Endodermal cell (in vitro differentiated cells): ENCODE measurements at regions not wholly inside any gene's neighbourhood (a gene's known extent, or its start where the extent isn't known, plus 50 kb on each side); places are given as distances from the start of the nearest gene placed in this dataset.
"Not testable (repeated sequence)": the region's sequence is repeated elsewhere in the genome, so short reads cannot be mapped to it uniquely, and the experiment has no call there.

Experiments used
- DNase-seq: peaks from one replicate; pipeline ENCODE4 v3.0.0-alpha.2; 2017
- H3K27ac ChIP-seq: 2 replicates; pipeline ENCODE4 v1.5.1; 2013; ENCODE audit warnings: mild to moderate bottlenecking, low read depth, low read length, moderate library complexity
- H3K27me3 ChIP-seq: 2 replicates; pipeline ENCODE4 v1.6.1; 2013; ENCODE audit warnings: mild to moderate bottlenecking, low read length, moderate library complexity; ENCODE audit not compliant: insufficient read depth, control insufficient read depth, poor library complexity, severe bottlenecking
- H3K36me3 ChIP-seq: 2 replicates; pipeline ENCODE4 v1.7.0; 2013; ENCODE audit warnings: mild to moderate bottlenecking, low read length, moderate library complexity; ENCODE audit not compliant: control insufficient read depth, insufficient read depth
- H3K4me1 ChIP-seq: one replicate; pipeline ENCODE4 v1.7.0; 2013; ENCODE audit warnings: low read length; ENCODE audit not compliant: control insufficient read depth, insufficient read depth
- H3K4me3 ChIP-seq: 2 replicates; pipeline ENCODE4 v1.5.1; 2013; ENCODE audit warnings: mild to moderate bottlenecking, low read length, moderate library complexity
- H3K9ac ChIP-seq: 2 replicates; pipeline ENCODE4 v1.6.1; 2013; ENCODE audit warnings: mild to moderate bottlenecking, low read length, moderate library complexity; ENCODE audit not compliant: poor library complexity, severe bottlenecking; ENCODE audit errors: extremely low read depth
- H3K9me3 ChIP-seq: 2 replicates; pipeline ENCODE4 v1.6.1; 2013; ENCODE audit warnings: mild to moderate bottlenecking, low read length, moderate library complexity; ENCODE audit not compliant: control insufficient read depth
- H3K27ac Mint-ChIP-seq: 2 replicates; pipeline ENCODE4 v1.8.0; 2020; ENCODE audit warnings: mixed read lengths
- H3K27me3 Mint-ChIP-seq: 2 replicates; pipeline ENCODE4 v1.8.0; 2021; ENCODE audit warnings: mild to moderate bottlenecking, mixed read lengths; ENCODE audit not compliant: insufficient read depth
- H3K36me3 Mint-ChIP-seq: 2 replicates; pipeline ENCODE4 v1.8.0; 2020; ENCODE audit warnings: low read depth, mixed read lengths
- H3K4me1 Mint-ChIP-seq: 2 replicates; pipeline ENCODE4 v1.8.0; 2020; ENCODE audit warnings: mixed read lengths
- H3K4me3 Mint-ChIP-seq: 2 replicates; pipeline ENCODE4 v1.8.0; 2020; ENCODE audit warnings: mild to moderate bottlenecking, moderate library complexity, mixed read lengths
- H3K9me3 Mint-ChIP-seq: 2 replicates; pipeline ENCODE4 v1.8.0; 2020; ENCODE audit warnings: mild to moderate bottlenecking, mixed read lengths
- WGBS, 2 experiments: methylation state at CpG; one replicate each; pipeline versions ENCODE4 v1.1.5 to v1.1.7; 2013; ENCODE audit warnings: missing lambda C conversion rate in 2 of 2, mixed read lengths in 1 of 2; ENCODE audit not compliant: insufficient coverage in 1 of 2, insufficient read length in 1 of 2; 5-methylcytosine and 5-hydroxymethylcytosine counted together

GRCh38 chr9:62871765-62872164 is 1681.9 kb downstream of the SPATA31A7 start:
- H3K4me1 Mint-ChIP-seq, H3K36me3 ChIP-seq, H3K27ac ChIP-seq, H3K9me3 ChIP-seq, H3K9ac ChIP-seq, H3K4me3 Mint-ChIP-seq, H3K4me1 ChIP-seq, H3K36me3 Mint-ChIP-seq, DNase-seq, H3K4me3 ChIP-seq, H3K9me3 Mint-ChIP-seq, H3K27ac Mint-ChIP-seq: not testable (repeated sequence)
- H3K27me3 ChIP-seq, result peaks cover 53% of the 10 kb centered on the region
- 79 to 84% methylated on average over 1 of the region's 1 CpG for WGBS, 2 experiments
- peaks cover 88% of the 10 kb centered on the region for H3K27me3 Mint-ChIP-seq

GRCh38 chr9:62874213-62874612 is 1684.4 kb downstream of the SPATA31A7 start:
- H3K9me3 Mint-ChIP-seq, H3K27ac Mint-ChIP-seq, H3K36me3 ChIP-seq, H3K9ac ChIP-seq, H3K36me3 Mint-ChIP-seq, H3K4me1 ChIP-seq, H3K4me3 Mint-ChIP-seq, H3K4me1 Mint-ChIP-seq, H3K27ac ChIP-seq, H3K9me3 ChIP-seq, H3K4me3 ChIP-seq: not testable (repeated sequence)
- WGBS, 2 experiments, result 77 to 96% methylated on average over 4 to 10 of the region's 10 CpGs
- peak; percentile 28 for DNase-seq
- H3K27me3 Mint-ChIP-seq, result peaks cover 76% of the 10 kb centered on the region
- H3K27me3 ChIP-seq, result peaks cover 30% of the 10 kb centered on the region

- H3K4me1 ChIP-seq, H3K4me3 Mint-ChIP-seq, H3K9me3 Mint-ChIP-seq, H3K9me3 ChIP-seq, H3K36me3 ChIP-seq, H3K4me1 Mint-ChIP-seq, H3K27ac ChIP-seq, H3K27ac Mint-ChIP-seq, H3K4me3 ChIP-seq, H3K36me3 Mint-ChIP-seq, H3K9ac ChIP-seq: not testable (repeated sequence)
- H3K27me3 Mint-ChIP-seq, result peaks cover 78% of the 10 kb centered on the region
- peaks cover 29% of the 10 kb centered on the region for H3K27me3 ChIP-seq
- peak; percentile 46 for DNase-seq
- 20 to 47% methylated on average over 1 to 3 of the region's 4 CpGs for WGBS, 2 experiments
These were observed 1685.1 kb downstream of the SPATA31A7 start for GRCh38 chr9:62874745-62875599.

GRCh38 chr9:62877552-62877951 is 1687.7 kb downstream of the SPATA31A7 start:
- H3K9ac ChIP-seq, H3K4me1 ChIP-seq, H3K27ac Mint-ChIP-seq, H3K4me3 ChIP-seq, H3K4me3 Mint-ChIP-seq, H3K36me3 ChIP-seq, H3K27ac ChIP-seq, DNase-seq, H3K4me1 Mint-ChIP-seq, H3K9me3 ChIP-seq, H3K36me3 Mint-ChIP-seq, H3K9me3 Mint-ChIP-seq: not testable (repeated sequence)
- peaks cover 10% of the 10 kb centered on the region for H3K27me3 ChIP-seq
- peaks cover 77% of the 10 kb centered on the region for H3K27me3 Mint-ChIP-seq

- 71% methylated on average over 7 of the region's 7 CpGs for WGBS, 2 experiments
- not testable (repeated sequence) for H3K9me3 ChIP-seq, H3K4me1 Mint-ChIP-seq, H3K36me3 ChIP-seq, H3K9me3 Mint-ChIP-seq, H3K4me1 ChIP-seq, H3K9ac ChIP-seq, H3K36me3 Mint-ChIP-seq, DNase-seq, H3K27ac Mint-ChIP-seq, H3K4me3 Mint-ChIP-seq, H3K27ac ChIP-seq, H3K4me3 ChIP-seq
- H3K27me3 ChIP-seq, result peaks cover 10% of the 10 kb centered on the region
- peaks cover 77% of the 10 kb centered on the region for H3K27me3 Mint-ChIP-seq
These were observed 1688.2 kb downstream of the SPATA31A7 start for GRCh38 chr9:62877987-62878386.

GRCh38 chr9:62880453-62880852 is 1690.6 kb downstream of the SPATA31A7 start:
- H3K36me3 ChIP-seq, H3K4me3 Mint-ChIP-seq, H3K27me3 ChIP-seq, H3K36me3 Mint-ChIP-seq, H3K4me3 ChIP-seq, H3K27ac Mint-ChIP-seq, H3K9me3 Mint-ChIP-seq, H3K27ac ChIP-seq, H3K9ac ChIP-seq, H3K4me1 Mint-ChIP-seq, H3K4me1 ChIP-seq, H3K9me3 ChIP-seq: not testable (repeated sequence)
- DNase-seq, result peak; percentile 24
- peaks cover 57% of the 10 kb centered on the region for H3K27me3 Mint-ChIP-seq
- WGBS, 2 experiments, result 79 to 87% methylated on average over 4 to 6 of the region's 6 CpGs

- not testable (repeated sequence) for H3K36me3 ChIP-seq, H3K9ac ChIP-seq, H3K4me3 Mint-ChIP-seq, H3K9me3 Mint-ChIP-seq, H3K27ac Mint-ChIP-seq, H3K9me3 ChIP-seq, H3K27ac ChIP-seq, H3K4me1 Mint-ChIP-seq, H3K4me3 ChIP-seq, H3K4me1 ChIP-seq, H3K36me3 Mint-ChIP-seq, DNase-seq, H3K27me3 ChIP-seq
- WGBS, 2 experiments, result 79 to 88% methylated on average over 3 of the region's 3 CpGs
- peaks cover 54% of the 10 kb centered on the region for H3K27me3 Mint-ChIP-seq
These were observed 1691.1 kb downstream of the SPATA31A7 start for GRCh38 chr9:62880971-62881370.
